Mesendoderm (in vitro differentiated cells): ENCODE measurements at regions not wholly inside any gene's neighbourhood (a gene's known extent, or its start where the extent isn't known, plus 50 kb on each side); places are given as distances from the start of the nearest gene placed in this dataset.

Experiments
- DNase-seq: peaks from one replicate; pipeline ENCODE4 v3.0.0; 2013
- H2AK5ac ChIP-seq: 2 replicates; pipeline ENCODE4 v1.6.1; 2013; ENCODE audit warnings: low read length, inconsistent platforms
- H2BK120ac ChIP-seq: 2 replicates; pipeline ENCODE4 v1.6.1; 2013; ENCODE audit warnings: low read depth, mild to moderate bottlenecking, low read length, moderate library complexity, mixed read lengths
- H2BK15ac ChIP-seq: replicated peaks from 2 replicates; pipeline ENCODE4 v1.6.1; 2013; ENCODE audit warnings: low read depth, mild to moderate bottlenecking, moderate library complexity
- H2BK5ac ChIP-seq: 2 replicates; pipeline ENCODE4 v1.6.1; 2013; ENCODE audit warnings: low read length, inconsistent platforms
- H3K18ac ChIP-seq: 2 replicates; pipeline ENCODE4 v1.6.1; 2013; ENCODE audit warnings: mild to moderate bottlenecking, low read length, mixed read lengths
- H3K23ac ChIP-seq: one replicate; pipeline ENCODE4 v1.6.1; 2013; ENCODE audit warnings: low read length
- H3K27ac ChIP-seq: 2 replicates; pipeline ENCODE4 v1.5.1; 2013; ENCODE audit warnings: low read depth, mild to moderate bottlenecking, inconsistent platforms, low read length, moderate library complexity
- H3K27me3 ChIP-seq: 2 replicates; pipeline ENCODE4 v1.6.1; 2013; ENCODE audit warnings: low read length, control low read depth, mild to moderate bottlenecking, inconsistent platforms; ENCODE audit not compliant: insufficient read depth, poor library complexity
- H3K36me3 ChIP-seq: 2 replicates; pipeline ENCODE4 v1.6.1; 2013; ENCODE audit warnings: low read length, inconsistent platforms; ENCODE audit not compliant: control insufficient read depth, insufficient read depth
- H3K4ac ChIP-seq: one replicate; pipeline ENCODE4 v1.6.1; 2013; ENCODE audit warnings: low read depth, mild to moderate bottlenecking, low read length, moderate library complexity
- H3K4me1 ChIP-seq: 2 replicates; pipeline ENCODE4 v1.6.1; 2013; ENCODE audit warnings: low read depth, low read length, inconsistent platforms; ENCODE audit not compliant: control insufficient read depth
- H3K4me2 ChIP-seq: 2 replicates; pipeline ENCODE4 v1.6.1; 2013; ENCODE audit warnings: low read length
- H3K4me3 ChIP-seq: 2 replicates; pipeline ENCODE4 v1.5.1; 2013; ENCODE audit warnings: mild to moderate bottlenecking, low read length
- H3K56ac ChIP-seq: one replicate; pipeline ENCODE4 v1.6.1; 2013; ENCODE audit warnings: low read length
- H3K79me1 ChIP-seq: 2 replicates; pipeline ENCODE4 v1.6.1; 2013; ENCODE audit warnings: low read length, inconsistent platforms
- H3K79me2 ChIP-seq: 2 replicates; pipeline ENCODE4 v1.6.1; 2013; ENCODE audit warnings: mild to moderate bottlenecking, low read length; ENCODE audit not compliant: control insufficient read depth, insufficient read depth
- H3K9ac ChIP-seq: 2 replicates; pipeline ENCODE4 v1.6.1; 2013; ENCODE audit warnings: low read length, inconsistent platforms
- H4K5ac ChIP-seq: one replicate; pipeline ENCODE4 v1.6.1; 2013; ENCODE audit warnings: low read length
- H4K8ac ChIP-seq: one replicate; pipeline ENCODE4 v1.6.1; 2013; ENCODE audit warnings: low read depth, mild to moderate bottlenecking, control low read depth, low read length, moderate library complexity
- WGBS: extraction: QIAGEN DNeasy Blood & Tissue Kit; methylation state at CpG from one replicate; pipeline ENCODE4 v1.1.7; 2013; ENCODE audit warnings: low lambda C conversion rate, missing lambda C conversion rate; ENCODE audit not compliant: insufficient coverage; ENCODE audit errors: extremely low coverage; 5-methylcytosine and 5-hydroxymethylcytosine counted together

DNA sequence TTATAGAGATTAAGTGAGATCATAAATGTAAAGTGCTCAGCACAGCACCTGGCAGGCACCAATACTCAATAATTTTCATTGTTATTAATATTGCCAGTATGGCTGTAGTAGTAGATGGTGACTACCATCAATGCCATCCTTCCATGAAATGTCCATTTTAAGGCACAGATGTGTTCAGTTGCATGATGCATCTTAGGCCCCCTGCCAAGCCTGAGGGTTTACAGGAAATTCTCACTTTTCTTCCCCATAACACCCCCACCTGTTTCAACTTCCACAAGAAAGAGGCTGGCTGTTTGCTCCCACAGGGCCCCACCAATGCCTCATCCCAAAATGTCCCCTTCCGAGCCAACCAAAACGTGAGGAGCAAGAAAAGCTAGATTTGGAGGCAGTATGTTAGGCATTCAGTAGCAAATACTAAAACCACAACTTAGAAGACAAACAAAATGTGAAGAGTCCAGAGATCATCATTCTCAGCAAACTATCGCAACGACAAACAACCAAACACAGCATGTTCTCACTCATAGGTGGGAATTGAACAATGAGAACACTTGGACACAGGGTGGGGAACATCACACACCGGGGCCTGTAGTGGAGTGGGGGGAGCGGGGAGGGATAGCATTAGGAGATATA lies 110.6 kb upstream of the NHSL1 start:
- no peak for DNase-seq
- H2AK5ac ChIP-seq: no peak overlapping the region
- no peak overlapping the region for H4K8ac ChIP-seq
- no peak overlapping the region for H3K4ac ChIP-seq
- H2BK15ac ChIP-seq: no peak overlapping the region
- peaks cover 6% of the 10 kb centered on the region for H3K79me1 ChIP-seq
- H3K56ac ChIP-seq: no peak overlapping the region
- no peaks in the 10 kb centered on the region for H3K36me3 ChIP-seq
- no peak overlapping the region for H2BK5ac ChIP-seq
- H3K27ac ChIP-seq: no peak overlapping the region
- H3K18ac ChIP-seq: no peak overlapping the region
- H3K79me2 ChIP-seq: peaks cover 3% of the 10 kb centered on the region
- H3K4me1 ChIP-seq: no peaks in the 10 kb centered on the region
- H4K5ac ChIP-seq: no peak overlapping the region
- H3K4me2 ChIP-seq: no peak overlapping the region
- WGBS: no CpG with 5 or more reads among the region's 6 CpGs
- H3K23ac ChIP-seq: no peak overlapping the region
- no peak overlapping the region for H2BK120ac ChIP-seq
- H3K27me3 ChIP-seq: no peaks in the 10 kb centered on the region
- no peak overlapping the region for H3K4me3 ChIP-seq
- H3K9ac ChIP-seq: no peak overlapping the region

DNA sequence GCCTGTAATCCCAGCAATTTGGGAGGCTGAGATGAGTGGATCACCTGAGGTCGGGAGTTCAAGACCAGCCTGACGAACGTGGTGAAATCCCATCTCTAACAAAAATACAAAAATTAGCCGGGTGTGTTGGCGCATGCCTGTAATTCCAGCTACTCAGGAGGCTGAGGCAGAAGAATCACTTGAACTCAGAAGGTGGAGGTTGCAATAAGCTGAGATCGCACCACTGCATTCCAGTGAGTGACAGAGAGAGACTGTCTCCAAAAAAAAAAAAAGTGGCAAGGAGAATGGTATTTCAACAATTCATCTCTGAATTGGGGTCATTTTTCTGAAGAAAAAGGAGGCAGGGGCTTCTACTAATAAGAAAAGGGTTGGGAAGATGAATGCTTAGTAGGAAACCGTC lies 111.5 kb upstream of the NHSL1 start:
- Histone ChIP-seq H3K9ac (no peak overlapping the region), H3K79me1 (peaks cover 6% of the 10 kb centered on the region), H3K56ac (no peak overlapping the region), H2BK120ac (no peak overlapping the region), H2BK15ac (no peak overlapping the region), H2BK5ac (no peak overlapping the region), H3K27me3 (no peaks in the 10 kb centered on the region), H3K27ac (no peak overlapping the region), H3K79me2 (peaks cover 3% of the 10 kb centered on the region), H3K4ac (no peak overlapping the region), H3K18ac (no peak overlapping the region), H3K4me1 (no peaks in the 10 kb centered on the region), H3K4me3 (no peak overlapping the region), H4K8ac (no peak overlapping the region), H4K5ac (no peak overlapping the region), H3K23ac (no peak overlapping the region), H2AK5ac (no peak overlapping the region), H3K4me2 (no peak overlapping the region), H3K36me3 (no peaks in the 10 kb centered on the region)
- WGBS: no CpG with 5 or more reads among the region's 7 CpGs
- DNase-seq: peak; percentile 62

DNA sequence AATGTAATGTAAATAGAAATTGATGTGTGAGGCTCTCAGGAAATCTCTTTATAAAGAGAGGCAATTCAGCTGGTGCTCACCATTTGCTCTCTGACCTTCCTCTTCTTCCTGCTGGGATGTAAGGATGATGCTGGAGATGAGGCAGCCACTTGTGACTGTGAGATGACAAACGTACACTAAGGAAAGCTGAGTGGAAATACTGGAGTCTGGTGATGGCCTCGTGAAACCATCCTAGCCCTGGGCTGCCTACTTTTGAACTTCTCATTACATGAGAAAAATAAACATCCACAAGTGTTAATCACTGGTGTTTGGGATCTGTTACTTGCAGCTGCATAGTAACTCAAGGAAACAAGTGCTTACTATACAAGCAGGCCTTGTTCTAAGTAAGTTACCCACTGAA lies 114.9 kb upstream of the NHSL1 start:
- H3K4me3 ChIP-seq: no peak overlapping the region
- H3K18ac ChIP-seq: no peak overlapping the region
- no peak overlapping the region for H3K4me2 ChIP-seq
- no peak overlapping the region for H3K23ac ChIP-seq
- H4K5ac ChIP-seq: no peak overlapping the region
- no peak overlapping the region for H4K8ac ChIP-seq
- no peak overlapping the region for H3K4ac ChIP-seq
- H2AK5ac ChIP-seq: no peak overlapping the region
- WGBS: no CpG with 5 or more reads among the region's 2 CpGs
- H3K36me3 ChIP-seq: no peaks in the 10 kb centered on the region
- H3K9ac ChIP-seq: no peak overlapping the region
- no peak overlapping the region for H3K56ac ChIP-seq
- no peak for DNase-seq
- H2BK5ac ChIP-seq: no peak overlapping the region
- H3K27ac ChIP-seq: no peak overlapping the region
- H3K27me3 ChIP-seq: no peaks in the 10 kb centered on the region
- peaks cover 2% of the 10 kb centered on the region for H3K79me2 ChIP-seq
- H3K79me1 ChIP-seq: peaks cover 11% of the 10 kb centered on the region
- H2BK120ac ChIP-seq: no peak overlapping the region
- no peak overlapping the region for H2BK15ac ChIP-seq
- H3K4me1 ChIP-seq: peaks cover 2% of the 10 kb centered on the region

DNA sequence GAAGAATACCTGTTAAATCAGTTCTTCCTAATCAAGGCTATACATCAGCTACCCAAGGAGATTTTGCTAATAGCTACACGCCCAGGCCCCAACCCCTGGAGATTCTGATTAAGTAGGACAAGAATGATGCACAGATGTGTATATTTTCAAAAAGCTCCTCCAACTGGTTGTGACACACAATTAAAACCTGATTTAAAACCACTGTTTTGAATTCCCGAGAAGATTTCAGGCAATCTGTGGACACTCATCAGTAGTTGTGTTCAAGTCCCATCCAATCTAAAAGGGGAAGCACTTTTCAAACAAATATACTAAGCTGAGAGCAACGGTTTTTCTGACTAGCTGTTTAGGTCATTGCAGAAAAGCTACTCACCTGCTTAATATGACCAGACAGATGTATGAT lies 118.9 kb upstream of the NHSL1 start:
- Histone ChIP-seq H3K9ac (no peak overlapping the region), H3K79me2 (peaks cover 1% of the 10 kb centered on the region), H3K18ac (no peak overlapping the region), H3K4me3 (no peak overlapping the region), H3K27me3 (no peaks in the 10 kb centered on the region), H3K4me1 (peaks cover 2% of the 10 kb centered on the region), H4K5ac (no peak overlapping the region), H2BK120ac (no peak overlapping the region), H3K79me1 (peaks cover 9% of the 10 kb centered on the region), H3K4me2 (no peak overlapping the region), H3K27ac (no peak overlapping the region), H3K4ac (no peak overlapping the region), H2AK5ac (no peak overlapping the region), H4K8ac (no peak overlapping the region), H2BK5ac (no peak overlapping the region), H3K36me3 (no peaks in the 10 kb centered on the region), H3K56ac (no peak overlapping the region), H2BK15ac (no peak overlapping the region), H3K23ac (no peak overlapping the region)
- no peak for DNase-seq
- no CpG with 5 or more reads among the region's 3 CpGs for WGBS

DNA sequence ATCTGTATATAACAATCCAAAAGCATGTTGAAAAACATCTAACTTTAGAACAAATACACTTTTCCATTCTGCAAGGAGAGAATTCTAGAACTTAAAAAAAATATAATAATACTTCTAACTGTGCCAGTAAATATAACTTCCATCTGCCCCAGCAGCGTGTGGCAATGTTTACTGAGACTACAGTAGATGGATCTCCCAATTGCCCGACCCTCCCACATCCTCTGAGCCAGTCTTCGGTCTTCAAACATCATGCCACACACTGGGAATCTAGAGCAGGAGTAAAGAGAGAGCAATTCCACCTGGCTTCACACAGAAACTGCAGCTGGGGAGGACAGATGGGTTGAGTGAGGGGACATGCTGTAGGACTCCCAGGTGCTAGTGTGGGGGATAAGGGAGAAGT lies 121.3 kb upstream of the NHSL1 start:
- peaks cover 2% of the 10 kb centered on the region for H3K4me1 ChIP-seq
- no peak overlapping the region for H3K18ac ChIP-seq
- no peak overlapping the region for H4K5ac ChIP-seq
- H3K9ac ChIP-seq: no peak overlapping the region
- no peak overlapping the region for H3K27ac ChIP-seq
- H3K27me3 ChIP-seq: no peaks in the 10 kb centered on the region
- no peak overlapping the region for H3K56ac ChIP-seq
- H3K4me2 ChIP-seq: no peak overlapping the region
- H3K79me1 ChIP-seq: peaks cover 9% of the 10 kb centered on the region
- H3K79me2 ChIP-seq: peaks cover 1% of the 10 kb centered on the region
- no peaks in the 10 kb centered on the region for H3K36me3 ChIP-seq
- no peak overlapping the region for H3K4me3 ChIP-seq
- H2BK120ac ChIP-seq: no peak overlapping the region
- H2BK5ac ChIP-seq: no peak overlapping the region
- H4K8ac ChIP-seq: no peak overlapping the region
- no peak overlapping the region for H3K4ac ChIP-seq
- H2BK15ac ChIP-seq: no peak overlapping the region
- H2AK5ac ChIP-seq: no peak overlapping the region
- H3K23ac ChIP-seq: no peak overlapping the region
- DNase-seq: no peak
- WGBS: no CpG with 5 or more reads among the region's 3 CpGs

DNA sequence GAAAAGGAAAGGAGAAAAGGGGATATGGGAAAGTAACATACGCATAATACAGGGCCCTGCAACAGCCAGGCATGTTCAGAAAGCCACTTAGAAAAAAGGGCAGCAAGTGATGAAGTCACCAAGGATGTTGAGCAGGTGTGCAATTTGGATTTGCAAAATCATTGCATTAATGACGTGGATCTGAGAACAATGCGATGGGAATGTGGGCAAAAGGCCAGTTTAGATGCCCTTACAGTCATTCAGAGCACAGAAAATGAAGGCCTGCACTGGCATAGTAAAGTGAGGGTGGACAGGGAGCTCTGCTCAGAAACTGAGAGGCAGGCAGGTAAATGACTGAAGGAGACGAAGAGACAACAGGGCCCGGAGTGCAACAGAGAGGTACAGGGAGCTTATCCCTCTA lies 123.7 kb upstream of the NHSL1 start:
- Histone ChIP-seq H3K9ac (no peak overlapping the region), H3K79me2 (no peaks in the 10 kb centered on the region), H3K27ac (no peak overlapping the region), H3K18ac (no peak overlapping the region), H3K56ac (no peak overlapping the region), H3K36me3 (no peaks in the 10 kb centered on the region), H3K4me2 (no peak overlapping the region), H4K8ac (no peak overlapping the region), H2BK5ac (no peak overlapping the region), H3K23ac (no peak overlapping the region), H2AK5ac (no peak overlapping the region), H3K4me1 (no peaks in the 10 kb centered on the region), H3K4ac (no peak overlapping the region), H3K79me1 (peaks cover 4% of the 10 kb centered on the region), H3K4me3 (no peak overlapping the region), H3K27me3 (no peaks in the 10 kb centered on the region), H4K5ac (no peak overlapping the region), H2BK15ac (no peak overlapping the region), H2BK120ac (no peak overlapping the region)
- WGBS: no CpG with 5 or more reads among the region's 5 CpGs
- no peak for DNase-seq
